H1 (cell line): ENCODE measurements at regions not wholly inside any gene's neighbourhood (a gene's known extent, or its start where the extent isn't known, plus 50 kb on each side); places are given as distances from the start of the nearest gene placed in this dataset.

Source experiments
- CTCF ChIP-seq, 3 experiments: IDR thresholded peaks; 1 replicate in 2 of 3; 2 replicates in 1 of 3; pipeline versions ENCODE4 v1.5.1 to v1.6.1; 2011; ENCODE audit warnings: low read length in 3 of 3, mild to moderate bottlenecking in 3 of 3, inconsistent platforms in 2 of 3, low read depth in 1 of 3, moderate library complexity in 1 of 3; ENCODE audit not compliant: insufficient read depth in 1 of 3; ENCODE audit errors: control extremely low read depth in 1 of 3
- HDAC2 ChIP-seq, 2 experiments: fragments of 300-600 bp in 1 of 2; sonication (generic) in 1 of 2; IDR thresholded peaks; 2 replicates each; pipeline ENCODE4 v1.6.1; 2011 to 2012; ENCODE audit warnings: low read depth in 2 of 2, low read length in 2 of 2, mild to moderate bottlenecking in 2 of 2, moderate library complexity in 2 of 2, borderline replicate concordance in 1 of 2, inconsistent platforms in 1 of 2
- JUN ChIP-seq: IDR thresholded peaks from 2 replicates; pipeline ENCODE4 v1.6.1; 2011; ENCODE audit warnings: low read depth, mild to moderate bottlenecking, improper control_type of control experiment, low read length
- POLR2A ChIP-seq, 2 experiments: IDR thresholded peaks; 1 replicate in 1 of 2; 2 replicates in 1 of 2; pipeline ENCODE4 v1.6.1; 2011; ENCODE audit warnings: low read depth in 2 of 2, low read length in 2 of 2, mild to moderate bottlenecking in 2 of 2; ENCODE audit errors: control extremely low read depth in 1 of 2
- SP4 ChIP-seq: IDR thresholded peaks from 2 replicates; pipeline ENCODE4 v1.6.1; 2012; ENCODE audit warnings: low read length, inconsistent platforms

GRCh38 chr13:90750021-90750420 is 597.5 kb upstream of the MIR17HG start:
- TF ChIP-seq CTCF (IDR thresholded peaks at IDR 0.05; ENCODE audit: control extremely low read depth in 1 of 3, insufficient read depth in 1 of 3, low read depth in 1 of 3, low read length in 3 of 3), result no peak
- TF ChIP-seq POLR2A (IDR thresholded peaks at IDR 0.05; ENCODE audit: control extremely low read depth in 1 of 2, low read depth in 2 of 2, low read length in 2 of 2), result no peak
- TF ChIP-seq SP4, result no peak
- no peak for TF ChIP-seq JUN
- TF ChIP-seq HDAC2 (IDR thresholded peaks at IDR 0.05; ENCODE audit: borderline replicate concordance in 1 of 2, low read depth in 2 of 2, low read length in 2 of 2), result no peak
